ENCODE measurements at regions not wholly inside any gene's neighbourhood (a gene's known extent, or its start where the extent isn't known, plus 50 kb on each side); places are given as distances from the start of the nearest gene placed in this dataset.

DNA sequence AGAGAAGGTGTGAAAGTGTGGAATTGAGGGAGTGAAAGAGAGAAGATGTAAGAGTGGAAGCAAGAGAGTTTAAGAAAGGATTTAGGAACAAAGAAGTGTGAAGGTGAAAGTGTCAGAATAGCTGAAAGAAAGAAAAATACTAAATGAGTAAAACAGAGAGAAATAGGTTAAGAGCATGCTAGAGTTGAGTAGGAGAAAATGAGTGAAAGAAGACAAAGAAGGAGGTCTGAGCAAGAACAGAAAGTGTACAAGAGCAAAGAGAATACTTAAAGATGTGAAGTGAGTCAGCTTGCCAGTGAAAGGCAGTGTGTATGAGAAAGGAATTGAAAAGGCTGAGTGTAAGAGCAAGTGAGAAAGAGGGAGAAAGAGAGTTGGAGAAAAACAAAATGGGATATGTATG lies 348.8 kb upstream of the BCHE start:
- Histone ChIP-seq H3K9me3 (no peaks in the 10 kb centered on the region), H3K4me1 (ENCODE audit: control insufficient read depth in 1 of 2, low read depth in 2 of 2) (no peaks in the 10 kb centered on the region), H3K27me3 (replicated peaks; ENCODE audit: insufficient read depth) (no peaks in the 10 kb centered on the region), H3K36me3 (no peaks in the 10 kb centered on the region), H3K27ac (no peak overlapping the region), H3K4me3 (no peak overlapping the region)
- ATAC-seq (ENCODE audit: insufficient number of reproducible peaks, low FRiP score, low read depth) = no peak
- TF ChIP-seq, protein P1, sequence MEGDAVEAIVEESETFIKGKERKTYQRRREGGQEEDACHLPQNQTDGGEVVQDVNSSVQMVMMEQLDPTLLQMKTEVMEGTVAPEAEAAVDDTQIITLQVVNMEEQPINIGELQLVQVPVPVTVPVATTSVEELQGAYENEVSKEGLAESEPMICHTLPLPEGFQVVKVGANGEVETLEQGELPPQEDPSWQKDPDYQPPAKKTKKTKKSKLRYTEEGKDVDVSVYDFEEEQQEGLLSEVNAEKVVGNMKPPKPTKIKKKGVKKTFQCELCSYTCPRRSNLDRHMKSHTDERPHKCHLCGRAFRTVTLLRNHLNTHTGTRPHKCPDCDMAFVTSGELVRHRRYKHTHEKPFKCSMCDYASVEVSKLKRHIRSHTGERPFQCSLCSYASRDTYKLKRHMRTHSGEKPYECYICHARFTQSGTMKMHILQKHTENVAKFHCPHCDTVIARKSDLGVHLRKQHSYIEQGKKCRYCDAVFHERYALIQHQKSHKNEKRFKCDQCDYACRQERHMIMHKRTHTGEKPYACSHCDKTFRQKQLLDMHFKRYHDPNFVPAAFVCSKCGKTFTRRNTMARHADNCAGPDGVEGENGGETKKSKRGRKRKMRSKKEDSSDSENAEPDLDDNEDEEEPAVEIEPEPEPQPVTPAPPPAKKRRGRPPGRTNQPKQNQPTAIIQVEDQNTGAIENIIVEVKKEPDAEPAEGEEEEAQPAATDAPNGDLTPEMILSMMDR (IDR thresholded peaks at IDR 0.05) = no peak
- DNase-seq (ENCODE audit: low spot score) = no peak

DNA sequence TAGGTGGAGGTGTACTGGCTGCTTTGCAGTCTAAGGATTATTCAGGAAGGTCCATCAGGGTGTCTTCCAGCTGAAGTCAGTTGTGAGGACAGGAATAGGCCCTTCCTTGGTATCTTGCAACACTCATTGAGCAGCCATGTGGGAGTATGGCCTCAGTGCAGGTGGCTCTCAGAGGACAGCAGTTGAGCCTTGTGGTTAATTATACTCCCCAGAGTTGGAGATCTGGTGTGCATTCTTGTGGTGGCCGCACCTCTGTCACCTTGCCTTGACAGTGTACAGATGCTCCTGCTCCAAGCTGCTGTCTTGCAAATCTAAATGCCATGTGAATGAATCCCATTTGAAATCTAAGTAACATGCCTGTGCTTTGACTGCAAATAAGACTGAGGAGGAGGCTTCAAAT lies 339.9 kb upstream of the BCHE start:
- H3K9me3 ChIP-seq = no peaks in the 10 kb centered on the region
- TF ChIP-seq, protein P1 (IDR thresholded peaks at IDR 0.05) = no peak
- no peak overlapping the region for H3K4me3 ChIP-seq
- DNase-seq (ENCODE audit: low spot score) (no peak), ATAC-seq (ENCODE audit: insufficient number of reproducible peaks, low FRiP score, low read depth) (no peak)
- H3K27me3 ChIP-seq (replicated peaks; ENCODE audit: insufficient read depth) = no peaks in the 10 kb centered on the region
- no peaks in the 10 kb centered on the region for H3K4me1 ChIP-seq (ENCODE audit: control insufficient read depth in 1 of 2, low read depth in 2 of 2)
- no peaks in the 10 kb centered on the region for H3K36me3 ChIP-seq
- H3K27ac ChIP-seq = no peak overlapping the region

DNA sequence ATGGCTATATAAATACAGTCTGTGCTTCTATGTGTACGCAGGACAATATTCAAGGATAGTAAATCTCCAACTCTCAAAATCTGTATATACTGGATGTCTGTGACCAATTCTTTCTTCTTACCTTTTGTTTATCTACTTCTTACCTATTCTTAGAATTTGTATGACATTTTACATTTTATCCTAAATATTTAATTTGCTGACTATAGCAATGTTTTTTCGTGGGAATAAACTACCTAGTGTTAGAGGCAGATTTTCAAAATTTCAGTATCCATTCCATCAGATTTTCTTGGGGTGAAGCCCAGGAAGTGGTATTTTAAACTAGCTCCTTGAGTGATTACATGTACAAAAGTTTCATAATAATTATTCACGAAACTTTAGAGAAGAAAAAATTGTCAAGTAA lies 334.5 kb upstream of the BCHE start:
- Histone ChIP-seq H3K36me3 (no peaks in the 10 kb centered on the region), H3K9me3 (no peaks in the 10 kb centered on the region), H3K4me1 (ENCODE audit: control insufficient read depth in 1 of 2, low read depth in 2 of 2) (no peaks in the 10 kb centered on the region), H3K27ac (no peak overlapping the region), H3K27me3 (replicated peaks; ENCODE audit: insufficient read depth) (no peaks in the 10 kb centered on the region), H3K4me3 (no peak overlapping the region)
- TF ChIP-seq, protein P1 (IDR thresholded peaks at IDR 0.05) = no peak
- no peak for DNase-seq (ENCODE audit: low spot score)
- no peak for ATAC-seq (ENCODE audit: insufficient number of reproducible peaks, low FRiP score, low read depth)

DNA sequence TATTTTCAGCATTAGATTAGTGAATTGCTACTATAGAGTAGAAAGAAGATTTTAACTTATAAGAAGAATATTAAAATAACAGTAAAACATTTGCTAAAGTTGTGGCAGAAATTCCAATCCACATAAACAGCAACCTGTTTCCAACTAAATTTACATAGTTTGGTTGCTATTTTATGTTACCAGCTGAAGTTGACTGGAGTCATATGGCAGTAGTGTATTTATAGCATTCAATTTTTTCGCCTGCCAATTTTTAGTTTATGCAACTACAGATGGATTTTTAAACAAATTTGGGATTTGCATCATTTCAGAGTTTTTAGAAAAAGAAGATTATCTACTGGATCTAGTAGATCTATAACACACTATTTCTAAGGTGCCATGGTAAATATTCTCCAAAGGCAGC lies 332.5 kb upstream of the BCHE start:
- H3K4me3 ChIP-seq = no peak overlapping the region
- no peaks in the 10 kb centered on the region for H3K9me3 ChIP-seq
- TF ChIP-seq, protein P1 (IDR thresholded peaks at IDR 0.05) = no peak
- no peaks in the 10 kb centered on the region for H3K4me1 ChIP-seq (ENCODE audit: control insufficient read depth in 1 of 2, low read depth in 2 of 2)
- no peaks in the 10 kb centered on the region for H3K27me3 ChIP-seq (replicated peaks; ENCODE audit: insufficient read depth)
- ATAC-seq (ENCODE audit: insufficient number of reproducible peaks, low FRiP score, low read depth) (no peak), DNase-seq (ENCODE audit: low spot score) (no peak)
- H3K27ac ChIP-seq = no peak overlapping the region
- no peaks in the 10 kb centered on the region for H3K36me3 ChIP-seq

DNA sequence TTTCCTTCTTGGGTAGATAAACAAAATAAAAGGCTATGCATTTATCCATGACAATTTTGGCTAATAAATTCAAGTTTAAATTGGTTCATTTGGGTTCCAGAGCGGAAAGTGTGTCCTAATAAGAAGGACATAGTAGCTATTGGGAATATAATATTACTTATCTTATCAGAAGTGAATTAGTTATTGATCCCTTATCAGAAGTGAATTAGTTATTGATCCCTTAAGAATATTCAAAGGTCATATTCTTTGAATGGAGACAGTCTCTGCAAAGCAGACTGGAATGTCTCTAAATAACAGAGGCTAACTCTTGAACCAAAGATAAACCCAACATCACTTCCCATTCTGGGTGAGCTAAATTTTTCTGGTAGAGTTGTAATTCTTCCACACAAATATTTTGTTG lies 290.7 kb upstream of the BCHE start:
- ATAC-seq (ENCODE audit: insufficient number of reproducible peaks, low FRiP score, low read depth) (no peak), DNase-seq (ENCODE audit: low spot score) (no peak)
- Histone ChIP-seq H3K27ac (no peak overlapping the region), H3K36me3 (no peaks in the 10 kb centered on the region), H3K9me3 (no peaks in the 10 kb centered on the region), H3K27me3 (replicated peaks; ENCODE audit: insufficient read depth) (no peaks in the 10 kb centered on the region), H3K4me1 (ENCODE audit: control insufficient read depth in 1 of 2, low read depth in 2 of 2) (no peaks in the 10 kb centered on the region), H3K4me3 (no peak overlapping the region)
- TF ChIP-seq, protein P1 (IDR thresholded peaks at IDR 0.05) = no peak
